DMS53 treated with DMSO at 0.1 percent for 48 hours (cell line): ENCODE measurements at regions not wholly inside any gene's neighbourhood (a gene's known extent, or its start where the extent isn't known, plus 50 kb on each side); places are given as distances from the start of the nearest gene placed in this dataset.
"Not testable (repeated sequence)": the region's sequence is repeated elsewhere in the genome, so short reads cannot be mapped to it uniquely, and the experiment has no call there.

Experiments used
- DNase-seq: peaks from one replicate; lab custom pipeline; 2025; ENCODE audit not compliant: unreplicated experiment; lab: John Stamatoyannopoulos, UW

DNA sequence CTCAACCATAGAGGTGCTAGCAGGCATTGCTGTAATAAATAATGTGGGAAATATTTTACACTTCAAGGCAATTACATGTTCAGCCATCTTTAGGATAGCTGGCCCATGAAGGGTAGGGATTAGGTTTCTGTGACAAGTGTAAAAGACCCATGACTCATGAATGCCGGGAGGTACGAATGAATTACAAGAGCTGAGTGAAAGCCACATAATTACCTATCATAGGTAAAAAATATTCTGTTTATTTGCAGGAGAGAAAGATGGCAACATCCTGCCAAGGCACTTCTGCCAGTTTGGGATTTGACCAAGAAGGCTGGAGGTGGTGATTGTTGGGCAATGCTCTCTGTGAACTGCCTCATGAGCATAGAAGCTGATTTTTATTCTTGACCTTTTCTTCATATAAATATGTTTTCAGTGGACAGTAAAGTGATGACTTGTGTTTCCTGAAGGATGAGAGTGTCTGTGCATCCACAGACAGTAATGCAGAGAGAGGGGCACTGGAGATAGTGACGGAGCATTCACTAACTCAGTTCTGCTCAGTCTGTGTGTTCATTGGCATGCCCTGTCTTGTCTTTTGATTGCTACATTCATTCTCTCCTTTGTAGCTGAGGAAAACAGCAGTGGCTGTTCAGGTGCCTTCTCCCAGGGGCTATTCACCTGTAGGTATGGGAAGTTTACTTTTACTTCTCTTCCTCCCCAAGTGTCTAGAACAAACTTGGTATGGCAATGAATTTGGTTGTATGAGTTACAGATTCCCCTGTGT, 481.1 kb downstream of the TFAP2B start:
- peak; percentile 32 for DNase-seq

DNA sequence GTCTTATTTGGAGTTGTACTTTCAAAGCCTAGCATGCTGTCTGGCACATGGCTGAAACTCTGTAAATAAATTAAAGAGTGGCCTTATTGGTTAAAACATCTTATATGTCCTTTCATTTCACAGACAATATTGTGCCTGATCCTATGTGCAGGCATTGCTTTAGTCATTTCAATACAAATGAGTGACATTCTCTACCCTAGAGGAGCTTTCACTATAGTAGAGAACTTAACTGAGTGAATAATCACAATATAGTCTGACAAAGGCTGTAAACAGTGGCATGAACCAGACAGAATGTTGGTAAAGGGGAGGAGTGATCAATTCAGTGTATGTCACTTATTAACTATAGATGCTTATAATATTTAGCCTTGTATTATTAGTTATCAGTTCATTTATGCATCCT, 481.8 kb downstream of the TFAP2B start:
- no peak for DNase-seq

DNA sequence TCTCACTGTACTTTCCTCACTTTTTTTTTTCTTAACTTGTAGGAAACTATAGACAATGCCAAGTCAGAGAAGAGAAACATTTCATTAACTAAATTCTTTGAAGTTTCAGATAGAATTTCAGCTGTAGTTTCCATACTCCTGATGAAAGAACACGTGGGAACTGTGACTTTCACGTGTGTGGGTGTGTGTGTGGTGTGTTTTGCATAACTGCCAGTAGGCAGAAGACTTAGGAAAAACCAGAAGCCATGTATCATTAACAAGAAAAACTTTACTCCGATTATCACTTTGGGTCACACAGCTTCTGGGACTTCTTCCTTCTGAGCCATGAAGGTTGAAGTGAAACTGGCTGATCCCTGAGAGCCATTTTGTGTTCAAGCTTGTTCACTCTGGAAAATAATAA, 483.3 kb downstream of the TFAP2B start:
- DNase-seq: no peak

GRCh38 chr6:51302431-51302830, 483.8 kb downstream of the TFAP2B start:
- DNase-seq: no peak

- no peak for DNase-seq
Measured at GRCh38 chr6:51303338-51303737, 484.7 kb downstream of the TFAP2B start.

DNA sequence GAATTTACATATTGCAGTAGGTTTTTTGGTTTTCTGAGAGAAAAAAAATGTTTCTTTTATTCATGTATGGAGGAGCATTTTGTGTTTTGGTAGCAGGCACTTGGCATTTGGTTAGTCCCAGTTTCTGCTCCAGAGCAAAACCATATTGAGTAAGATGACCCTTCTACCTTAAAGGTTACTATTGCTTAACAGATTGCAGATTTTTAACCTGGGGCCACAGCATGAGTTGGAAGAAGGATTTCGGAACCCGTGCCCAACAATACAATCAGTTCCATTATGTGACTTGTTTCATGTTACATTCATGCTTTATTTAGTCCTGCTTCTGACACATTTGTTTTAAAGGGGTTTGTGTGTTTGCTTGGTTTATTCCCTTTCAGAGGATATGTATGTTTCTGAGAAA, 496.3 kb downstream of the TFAP2B start:
- DNase-seq: no peak

DNA sequence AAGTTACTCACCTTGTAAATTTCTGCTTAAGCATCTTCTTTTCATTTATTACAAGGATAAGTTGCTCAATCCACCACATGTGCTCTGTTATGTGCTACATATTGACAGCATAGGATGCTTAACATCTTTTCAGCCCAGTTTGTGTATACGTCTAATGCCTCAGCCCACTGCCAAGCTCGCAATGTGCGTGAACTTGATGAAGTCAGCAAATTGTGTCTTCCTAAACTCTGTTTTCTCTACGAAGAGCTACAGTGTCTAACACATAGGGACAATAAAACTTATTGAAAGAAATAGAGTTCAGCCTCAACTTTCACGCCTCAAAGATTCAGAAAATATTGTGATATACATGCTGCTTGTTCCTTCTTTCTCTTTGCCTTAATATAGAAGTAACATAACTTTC, 500.0 kb downstream of the TFAP2B start:
- DNase-seq: no peak

DNA sequence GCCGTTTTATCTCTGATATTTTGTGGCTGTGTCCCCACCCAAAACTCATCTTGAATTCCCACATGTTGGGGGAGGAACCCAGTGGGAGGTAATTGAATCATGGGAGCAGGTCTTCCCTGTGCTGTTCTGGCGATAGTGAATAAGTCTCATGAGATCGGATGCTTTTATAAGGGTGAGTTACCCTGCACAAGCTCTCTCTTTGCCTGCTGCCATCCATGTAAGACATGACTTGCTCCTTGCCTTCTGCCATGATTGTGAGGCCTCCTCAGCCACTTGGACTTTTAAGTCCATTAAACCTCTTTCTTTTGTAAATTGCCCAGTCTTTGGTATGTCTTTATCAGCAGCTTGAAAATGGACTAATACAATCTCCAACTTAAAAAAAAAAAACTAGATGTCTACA, 502.8 kb downstream of the TFAP2B start:
- DNase-seq: not testable (repeated sequence)

GRCh38 chr6:51322505-51322904, 503.8 kb downstream of the TFAP2B start:
- DNase-seq: no peak

GRCh38 chr6:51323056-51323455, 504.4 kb downstream of the TFAP2B start:
- no peak for DNase-seq

DNA sequence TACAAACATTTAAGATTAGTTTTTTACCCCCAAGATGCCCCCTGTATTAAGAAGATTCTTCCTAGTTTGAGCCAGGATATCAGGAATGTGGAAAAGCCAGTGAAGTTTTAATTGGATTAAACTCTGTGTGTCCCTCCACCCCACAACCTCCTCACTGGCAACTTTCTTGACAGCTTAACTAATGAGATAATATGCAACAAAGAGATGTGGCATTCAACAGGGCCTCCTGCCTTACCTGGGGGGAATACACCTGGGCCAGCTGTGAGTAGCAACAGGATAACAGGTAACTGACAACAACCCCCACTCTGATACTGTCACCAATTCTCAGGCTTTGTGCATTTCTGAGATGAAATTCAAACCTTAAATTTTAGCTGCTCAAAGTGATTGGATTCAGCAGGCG, 512.3 kb downstream of the TFAP2B start:
- DNase-seq: no peak

DNA sequence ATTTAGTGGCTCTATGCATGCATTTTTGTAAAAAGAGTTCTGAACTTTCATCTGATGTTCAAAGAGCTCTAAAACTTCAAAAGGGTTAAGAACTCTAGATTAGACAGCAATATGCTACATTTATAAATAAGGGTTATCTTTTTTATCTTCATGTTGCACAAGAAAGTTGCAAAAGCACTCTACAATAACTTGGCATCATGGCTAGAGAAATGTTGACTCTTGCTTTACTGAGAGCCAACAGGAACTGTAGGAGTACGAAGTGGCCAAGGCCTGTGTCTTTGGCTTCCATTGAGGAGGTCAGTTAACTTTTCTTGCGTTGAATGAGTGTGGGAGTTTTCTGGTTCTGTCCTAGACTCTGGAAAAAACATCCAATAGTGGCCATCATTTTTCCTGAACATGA, 516.9 kb downstream of the TFAP2B start:
- no peak for DNase-seq

DNA sequence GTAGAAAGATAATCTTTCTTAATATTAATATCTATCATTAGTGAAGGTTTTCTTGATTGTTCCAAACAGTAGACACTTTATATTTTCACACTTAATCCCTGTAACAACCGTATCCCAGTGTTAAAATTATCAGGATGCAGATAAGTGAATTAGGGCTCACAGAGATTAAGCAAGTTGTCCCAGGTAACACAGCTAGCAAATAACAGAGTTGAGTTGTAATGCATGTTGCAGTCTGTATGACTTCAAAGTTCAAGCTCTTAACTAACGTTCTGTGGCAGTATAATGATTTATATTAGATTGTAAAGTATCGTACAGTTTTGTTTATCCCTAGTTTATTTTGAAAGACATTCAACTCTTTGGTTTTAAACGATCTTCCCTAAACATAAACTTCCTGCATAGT, 517.5 kb downstream of the TFAP2B start:
- DNase-seq: no peak

- no peak for DNase-seq
Measured at GRCh38 chr6:51337277-51337676, 518.6 kb downstream of the TFAP2B start.

GRCh38 chr6:51339108-51339507, 520.4 kb downstream of the TFAP2B start:
- no peak for DNase-seq

- no peak for DNase-seq
Measured at GRCh38 chr6:51339728-51340127, 521.1 kb downstream of the TFAP2B start.

- DNase-seq: no peak
Measured at GRCh38 chr6:51342393-51342792, 523.7 kb downstream of the TFAP2B start.

- DNase-seq: no peak
Measured at GRCh38 chr6:51349857-51350256, 531.2 kb downstream of the TFAP2B start.

DNA sequence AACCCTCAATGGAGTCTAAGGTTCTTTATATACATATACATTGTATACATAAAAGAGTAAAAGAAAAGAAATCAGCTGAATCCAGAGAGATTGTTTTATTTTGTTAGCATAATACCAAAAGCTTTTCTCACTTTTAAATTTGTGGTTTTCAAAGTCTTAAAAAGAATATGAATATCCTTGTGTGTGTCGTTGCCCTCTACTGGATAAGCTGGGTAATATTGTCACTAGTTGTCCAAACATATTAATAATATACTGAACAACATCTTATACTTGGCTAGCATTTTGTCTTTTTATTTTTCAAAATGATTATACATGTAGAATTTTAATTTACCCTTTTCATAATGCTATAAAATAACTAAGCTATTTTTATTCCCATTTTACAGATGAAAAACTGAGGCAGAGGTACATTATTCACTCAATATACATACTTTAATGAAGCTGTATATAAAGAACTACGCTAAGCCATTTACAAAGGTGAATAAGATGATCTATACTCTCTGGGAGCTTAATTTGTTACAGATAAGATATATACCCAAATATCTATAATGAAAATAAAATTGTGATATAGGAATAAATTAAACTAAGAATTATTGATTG, 531.7 kb downstream of the TFAP2B start:
- no peak for DNase-seq

GRCh38 chr6:51352506-51353029, 533.9 kb downstream of the TFAP2B start:
- peak; percentile 83 for DNase-seq

- no peak for DNase-seq
Measured at GRCh38 chr6:51360287-51360686, 541.6 kb downstream of the TFAP2B start.

DNA sequence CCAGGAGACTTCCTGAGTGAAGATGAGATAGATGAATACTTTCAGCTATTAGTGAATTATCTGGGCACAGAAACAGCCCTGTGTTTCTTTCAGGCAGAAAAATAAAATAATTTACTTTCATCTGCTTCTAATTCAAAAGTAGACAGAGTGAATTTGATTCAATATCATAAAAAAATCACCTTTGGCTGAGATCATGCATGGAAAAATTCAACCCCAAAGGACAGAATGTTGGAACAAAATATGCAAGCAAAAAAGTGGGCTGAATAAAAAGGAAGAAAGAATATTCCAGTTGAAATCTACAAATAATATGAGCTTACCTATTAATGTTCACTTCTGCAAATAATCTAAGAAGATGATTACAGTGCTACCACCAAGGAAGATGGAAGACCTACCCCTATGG, 546.9 kb downstream of the TFAP2B start:
- DNase-seq: no peak

DNA sequence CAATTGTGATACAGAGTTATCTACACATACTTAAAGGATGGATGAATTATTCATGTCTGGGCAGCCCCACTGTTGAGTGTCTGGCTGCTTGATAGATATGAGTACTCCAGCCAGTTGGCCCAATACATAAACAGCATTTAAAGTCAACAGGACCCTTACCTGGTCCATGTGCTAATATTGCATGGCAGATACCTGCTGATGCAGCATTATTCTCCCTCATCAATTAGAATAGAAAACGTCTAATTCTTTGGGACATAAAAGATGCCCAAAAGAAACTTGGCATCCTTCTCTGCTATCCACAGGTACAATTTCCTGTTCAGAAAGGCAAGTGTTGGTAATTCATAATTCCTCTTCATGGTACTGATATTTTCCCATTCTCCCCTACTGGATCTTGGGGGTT, 550.8 kb downstream of the TFAP2B start:
- no peak for DNase-seq
